ENCODE measurements at regions not wholly inside any gene's neighbourhood (a gene's known extent, or its start where the extent isn't known, plus 50 kb on each side); places are given as distances from the start of the nearest gene placed in this dataset.

DNA sequence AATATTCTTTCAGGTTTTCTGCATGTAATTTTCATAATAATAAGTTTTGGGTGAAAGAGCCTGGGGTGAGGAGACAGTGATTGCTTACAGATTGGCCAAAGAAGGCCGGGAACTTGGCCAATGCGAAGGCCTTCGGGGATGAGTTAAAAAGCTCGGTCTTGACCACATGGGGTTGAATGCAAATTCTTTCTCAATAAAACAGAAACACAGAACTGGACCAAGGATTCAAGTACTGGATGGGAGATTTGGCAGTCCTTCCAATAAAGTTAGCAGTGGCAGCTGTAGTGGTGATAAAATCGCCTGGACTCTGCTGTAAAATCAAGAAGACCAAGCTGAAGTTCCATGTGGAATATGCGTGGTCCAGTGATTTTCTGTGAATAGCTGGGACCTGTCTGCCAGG lies 282.2 kb upstream of the KLF3 start:
- TF ChIP-seq TEAD4 (IDR thresholded peaks at IDR 0.05; ENCODE audit: low read length) (no peak), TEAD4 (CRISPR knock-in tag; IDR thresholded peaks at IDR 0.05; ENCODE audit: borderline replicate concordance) (no peak), TFAM (CRISPR knock-in tag; conservative IDR thresholded peaks at IDR 0.05) (no peak), FIP1L1 (IDR thresholded peaks at IDR 0.05; ENCODE audit: low read depth, low read length, poor library complexity, severe bottlenecking) (no peak)
- TF ChIP-seq, protein P1, sequence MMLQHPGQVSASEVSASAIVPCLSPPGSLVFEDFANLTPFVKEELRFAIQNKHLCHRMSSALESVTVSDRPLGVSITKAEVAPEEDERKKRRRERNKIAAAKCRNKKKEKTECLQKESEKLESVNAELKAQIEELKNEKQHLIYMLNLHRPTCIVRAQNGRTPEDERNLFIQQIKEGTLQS (IDR thresholded peaks at IDR 0.05) = no peak
- TF ChIP-seq, protein P1 (CRISPR knock-in tag; conservative IDR thresholded peaks at IDR 0.05) = no peak
- TF ChIP-seq, protein P2, sequence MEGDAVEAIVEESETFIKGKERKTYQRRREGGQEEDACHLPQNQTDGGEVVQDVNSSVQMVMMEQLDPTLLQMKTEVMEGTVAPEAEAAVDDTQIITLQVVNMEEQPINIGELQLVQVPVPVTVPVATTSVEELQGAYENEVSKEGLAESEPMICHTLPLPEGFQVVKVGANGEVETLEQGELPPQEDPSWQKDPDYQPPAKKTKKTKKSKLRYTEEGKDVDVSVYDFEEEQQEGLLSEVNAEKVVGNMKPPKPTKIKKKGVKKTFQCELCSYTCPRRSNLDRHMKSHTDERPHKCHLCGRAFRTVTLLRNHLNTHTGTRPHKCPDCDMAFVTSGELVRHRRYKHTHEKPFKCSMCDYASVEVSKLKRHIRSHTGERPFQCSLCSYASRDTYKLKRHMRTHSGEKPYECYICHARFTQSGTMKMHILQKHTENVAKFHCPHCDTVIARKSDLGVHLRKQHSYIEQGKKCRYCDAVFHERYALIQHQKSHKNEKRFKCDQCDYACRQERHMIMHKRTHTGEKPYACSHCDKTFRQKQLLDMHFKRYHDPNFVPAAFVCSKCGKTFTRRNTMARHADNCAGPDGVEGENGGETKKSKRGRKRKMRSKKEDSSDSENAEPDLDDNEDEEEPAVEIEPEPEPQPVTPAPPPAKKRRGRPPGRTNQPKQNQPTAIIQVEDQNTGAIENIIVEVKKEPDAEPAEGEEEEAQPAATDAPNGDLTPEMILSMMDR (IDR thresholded peaks at IDR 0.05 in 2 of 3, conservative IDR thresholded peaks at IDR 0.05 in 1 of 3; ENCODE audit: insufficient read depth in 2 of 3, low read depth in 1 of 3, low read length in 3 of 3) = no peak

All from K562 (cell line).